Fibroblast of mammary gland (primary cell): ENCODE measurements at regions not wholly inside any gene's neighbourhood (a gene's known extent, or its start where the extent isn't known, plus 50 kb on each side); places are given as distances from the start of the nearest gene placed in this dataset.
"Not testable (repeated sequence)": the region's sequence is repeated elsewhere in the genome, so short reads cannot be mapped to it uniquely, and the experiment has no call there.

Source experiments
- DNase-seq: peaks from one replicate; pipeline ENCODE4 v3.0.0-alpha.2; 2010; ENCODE audit warnings: low read depth
- H3K4me3 ChIP-seq: 2 replicates; pipeline ENCODE4 v1.5.1; 2011; ENCODE audit warnings: low read depth, mild to moderate bottlenecking, low read length, moderate library complexity; ENCODE audit not compliant: control insufficient read depth
- TF ChIP-seq, protein P1 (sequence below): conservative IDR thresholded peaks from 2 replicates; pipeline ENCODE4 v1.5.1; 2011; ENCODE audit warnings: low read depth, low read length, inconsistent platforms; ENCODE audit not compliant: control insufficient read depth, insufficient read depth

DNA sequence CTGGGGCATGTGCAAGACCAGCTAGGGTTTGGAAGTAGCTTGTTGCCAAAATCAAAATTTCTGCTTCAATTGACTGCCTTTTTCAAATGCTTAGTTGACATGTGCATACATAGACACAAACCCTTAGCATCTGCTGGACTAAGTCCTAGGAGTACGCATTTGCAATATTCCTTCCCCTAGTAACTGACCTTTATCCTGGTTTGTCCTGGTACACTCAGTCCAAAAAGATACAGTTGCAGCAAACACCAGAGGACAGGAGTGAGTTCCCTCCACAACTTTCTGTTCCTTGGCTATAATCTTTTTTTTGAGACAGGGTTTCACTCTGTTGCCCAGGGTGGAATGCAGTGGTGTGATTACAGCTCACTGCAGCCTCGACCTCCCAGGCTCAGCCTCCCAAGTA lies 290.2 kb upstream of the ERCC4 start:
- no peak overlapping the region for H3K4me3 ChIP-seq
- TF ChIP-seq, protein P1, sequence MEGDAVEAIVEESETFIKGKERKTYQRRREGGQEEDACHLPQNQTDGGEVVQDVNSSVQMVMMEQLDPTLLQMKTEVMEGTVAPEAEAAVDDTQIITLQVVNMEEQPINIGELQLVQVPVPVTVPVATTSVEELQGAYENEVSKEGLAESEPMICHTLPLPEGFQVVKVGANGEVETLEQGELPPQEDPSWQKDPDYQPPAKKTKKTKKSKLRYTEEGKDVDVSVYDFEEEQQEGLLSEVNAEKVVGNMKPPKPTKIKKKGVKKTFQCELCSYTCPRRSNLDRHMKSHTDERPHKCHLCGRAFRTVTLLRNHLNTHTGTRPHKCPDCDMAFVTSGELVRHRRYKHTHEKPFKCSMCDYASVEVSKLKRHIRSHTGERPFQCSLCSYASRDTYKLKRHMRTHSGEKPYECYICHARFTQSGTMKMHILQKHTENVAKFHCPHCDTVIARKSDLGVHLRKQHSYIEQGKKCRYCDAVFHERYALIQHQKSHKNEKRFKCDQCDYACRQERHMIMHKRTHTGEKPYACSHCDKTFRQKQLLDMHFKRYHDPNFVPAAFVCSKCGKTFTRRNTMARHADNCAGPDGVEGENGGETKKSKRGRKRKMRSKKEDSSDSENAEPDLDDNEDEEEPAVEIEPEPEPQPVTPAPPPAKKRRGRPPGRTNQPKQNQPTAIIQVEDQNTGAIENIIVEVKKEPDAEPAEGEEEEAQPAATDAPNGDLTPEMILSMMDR: no peak
- DNase-seq: no peak

DNA sequence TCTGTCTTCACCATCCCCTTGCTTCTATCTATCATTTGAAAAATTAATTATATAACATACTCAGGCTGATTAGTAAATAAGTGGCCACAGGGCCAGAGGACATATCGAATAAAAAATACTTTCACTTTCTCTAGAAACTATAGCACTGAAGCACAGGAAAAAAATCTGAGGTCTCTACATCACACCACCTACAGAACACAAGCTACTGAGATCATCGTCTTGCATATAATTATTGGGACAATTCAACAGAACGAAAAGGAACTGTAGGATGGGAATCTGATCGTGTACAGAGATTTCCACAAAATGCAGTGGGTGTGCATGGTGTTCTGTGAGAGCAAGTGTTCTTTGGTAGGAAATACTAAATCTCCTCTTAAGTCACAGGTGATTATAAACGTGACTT lies 289.6 kb upstream of the ERCC4 start:
- H3K4me3 ChIP-seq: no peak overlapping the region
- TF ChIP-seq, protein P1: no peak
- DNase-seq: no peak

DNA sequence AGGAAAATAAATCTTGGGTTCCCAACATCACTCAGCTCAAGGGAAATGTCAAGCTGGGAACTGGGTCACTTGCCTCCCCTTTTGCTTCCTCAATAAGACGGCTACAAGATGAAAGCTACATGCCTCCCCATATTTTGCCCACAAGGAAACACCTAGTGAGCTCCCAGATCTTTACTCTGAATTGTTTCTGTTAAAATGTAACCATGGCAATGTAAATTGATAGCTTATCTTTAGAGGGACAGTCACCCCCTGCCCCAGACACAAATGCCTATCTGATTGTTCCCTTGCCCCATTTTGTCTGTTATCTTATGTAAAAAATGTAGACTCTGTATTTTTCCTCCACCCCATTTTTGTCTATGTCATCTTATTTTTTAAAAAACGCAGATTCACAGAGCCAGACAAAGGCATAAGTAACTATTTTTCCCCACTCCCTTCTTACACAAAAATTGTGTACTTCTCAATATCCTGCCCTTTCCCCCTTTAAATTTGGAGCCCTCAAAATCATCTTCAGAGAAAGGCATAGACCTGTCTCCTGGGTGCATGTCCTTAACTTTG lies 288.7 kb upstream of the ERCC4 start:
- no peak for DNase-seq
- H3K4me3 ChIP-seq: no peak overlapping the region
- TF ChIP-seq, protein P1: no peak

DNA sequence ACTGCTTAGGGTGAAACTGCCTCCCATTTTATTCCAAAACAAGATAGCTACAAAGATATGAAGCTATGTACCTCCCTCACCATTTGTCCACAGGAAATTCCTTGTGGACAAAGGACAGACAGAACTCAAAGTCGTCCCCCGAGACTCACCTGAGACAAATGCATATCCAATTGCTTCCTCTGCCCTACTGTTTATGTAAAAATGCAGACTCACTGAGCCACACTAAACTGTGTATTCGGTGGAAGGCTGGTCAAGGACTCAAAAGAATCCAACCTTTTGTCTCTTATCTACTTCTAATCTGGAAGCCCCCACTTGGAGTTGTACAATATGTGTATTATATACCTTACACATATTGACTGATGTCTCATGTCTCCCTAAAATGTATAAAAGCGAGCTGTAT lies 288.0 kb upstream of the ERCC4 start:
- no peak overlapping the region for H3K4me3 ChIP-seq
- DNase-seq: no peak
- TF ChIP-seq, protein P1: no peak

DNA sequence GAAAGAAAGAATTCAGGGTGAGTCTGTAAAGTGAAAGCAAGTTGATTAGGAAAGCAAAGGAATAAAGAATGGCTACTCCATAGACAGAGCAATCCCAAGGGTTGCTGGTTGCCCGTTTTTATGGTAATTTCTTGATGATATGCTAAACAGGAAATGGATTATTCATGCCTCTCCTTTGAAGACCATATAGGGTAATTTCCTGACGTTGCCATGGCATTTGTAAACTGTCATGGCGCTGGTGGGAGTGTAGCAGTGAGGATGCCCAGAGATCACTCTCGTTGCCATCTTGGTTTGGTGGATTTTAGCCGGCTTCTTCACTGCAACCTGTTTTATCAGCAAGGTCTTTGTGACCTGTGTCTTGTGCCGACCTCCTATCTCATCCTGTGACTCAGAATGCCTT lies 287.4 kb upstream of the ERCC4 start:
- not testable (repeated sequence) for H3K4me3 ChIP-seq, DNase-seq

DNA sequence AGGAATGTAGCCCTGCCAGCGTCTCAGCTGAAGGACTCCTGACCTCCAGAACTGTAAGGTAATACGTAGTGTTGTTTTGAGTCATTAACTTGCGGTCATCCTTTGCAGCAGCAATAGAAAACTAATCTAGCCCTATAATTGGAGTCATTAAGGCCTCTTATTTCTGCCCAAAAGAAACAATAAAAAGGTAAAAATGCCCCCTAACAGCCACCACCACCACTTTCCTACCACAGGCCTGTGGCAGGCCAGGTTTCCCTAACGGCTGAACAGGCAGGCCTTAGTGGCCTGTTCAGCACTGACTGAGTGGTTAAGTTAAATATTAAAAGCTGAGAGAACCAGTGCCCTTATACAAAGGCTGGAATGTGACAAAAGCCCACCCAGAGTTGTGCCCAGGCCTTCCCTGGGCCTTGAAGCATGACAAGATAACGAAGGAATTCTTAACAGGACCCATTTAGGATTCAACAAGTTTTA lies 286.5 kb upstream of the ERCC4 start:
- TF ChIP-seq, protein P1: no peak
- no peak overlapping the region for H3K4me3 ChIP-seq
- no peak for DNase-seq

DNA sequence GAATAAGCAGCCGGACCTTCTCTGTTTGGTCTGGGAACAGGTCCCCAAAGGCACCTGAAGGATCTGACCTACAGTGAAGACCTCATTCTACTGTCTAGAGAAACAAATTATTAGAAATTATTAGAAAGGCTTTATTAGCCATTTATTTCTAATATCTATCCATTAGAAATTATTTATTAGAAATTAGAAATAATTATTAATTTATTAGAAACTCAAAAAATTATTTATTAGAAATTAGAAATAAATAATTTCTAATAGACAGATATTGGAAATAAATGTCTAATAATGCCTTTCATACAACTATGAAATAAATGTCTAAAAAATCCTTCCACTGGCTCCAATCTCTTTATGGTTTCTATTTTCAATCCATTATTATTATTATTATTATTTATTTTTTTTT lies 285.7 kb upstream of the ERCC4 start:
- no peak for DNase-seq
- TF ChIP-seq, protein P1: no peak
- no peak overlapping the region for H3K4me3 ChIP-seq
